ENCODE measurements at regions not wholly inside any gene's neighbourhood (a gene's known extent, or its start where the extent isn't known, plus 50 kb on each side); places are given as distances from the start of the nearest gene placed in this dataset.
"Not testable (repeated sequence)": the region's sequence is repeated elsewhere in the genome, so short reads cannot be mapped to it uniquely, and the experiment has no call there.

DNA sequence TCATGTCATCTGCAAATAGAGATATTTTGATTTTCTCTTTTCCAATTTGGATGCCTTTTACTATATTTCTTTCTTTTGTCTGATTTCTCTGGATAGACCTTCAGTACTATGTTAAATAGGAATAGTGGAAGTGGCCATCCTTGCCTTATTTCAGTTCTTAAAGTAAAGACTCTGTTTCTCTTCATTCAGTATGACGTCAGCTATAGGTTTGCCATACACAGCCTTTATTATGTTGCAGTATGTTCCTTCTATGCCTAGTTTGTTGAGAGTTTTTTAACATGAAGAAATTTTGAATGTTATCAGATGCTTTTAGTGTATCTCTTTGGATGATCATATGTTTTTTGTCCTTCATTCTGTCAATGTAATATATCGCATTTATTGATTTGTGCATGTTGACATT, 566.7 kb upstream of the ROBO1 start:
- no peak for DNase-seq (ENCODE audit: low read depth)

DNA sequence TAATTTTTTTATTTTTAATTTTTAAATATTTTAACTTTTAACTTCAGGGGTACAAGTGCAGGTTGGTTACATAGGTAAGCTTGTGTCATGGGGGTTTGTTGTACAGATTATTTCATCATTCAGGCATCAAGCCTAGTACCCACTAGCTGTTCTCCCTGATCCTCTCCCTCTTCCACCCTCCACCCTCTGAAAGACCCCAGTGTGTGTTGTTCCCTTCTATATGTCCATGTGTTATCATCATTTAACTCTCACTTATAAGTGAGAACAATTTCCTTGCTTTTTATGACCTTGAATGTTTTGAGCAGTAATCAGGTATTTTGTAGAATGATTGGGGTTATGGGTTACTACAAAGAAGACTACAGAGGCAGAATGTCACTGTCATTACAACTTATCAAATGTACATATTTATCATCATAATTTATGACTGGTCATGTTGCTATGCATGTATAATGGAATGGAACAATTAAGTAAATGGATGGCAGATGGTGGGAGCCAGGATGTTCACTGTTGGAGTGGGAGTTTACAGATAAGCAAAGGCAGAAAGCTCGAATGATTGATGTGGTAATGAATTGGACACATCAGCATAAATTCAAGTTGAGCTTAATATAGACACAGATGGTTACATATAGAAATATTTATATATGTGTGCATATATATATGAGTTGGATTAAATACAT, 563.8 kb upstream of the ROBO1 start:
- DNase-seq (ENCODE audit: low read depth) = no peak

GRCh38 chr3:80314541-80314940, 546.7 kb upstream of the ROBO1 start:
- not testable (repeated sequence) for DNase-seq (ENCODE audit: low read depth)

GRCh38 chr3:80308637-80309036, 540.8 kb upstream of the ROBO1 start:
- DNase-seq (ENCODE audit: low read depth) = no peak

GRCh38 chr3:80307844-80308243, 540.0 kb upstream of the ROBO1 start:
- no peak for DNase-seq (ENCODE audit: low read depth)

- no peak for DNase-seq (ENCODE audit: low read depth)
Measured at GRCh38 chr3:80297720-80298119, 529.9 kb upstream of the ROBO1 start.

- DNase-seq (ENCODE audit: low read depth) = no peak
Measured at GRCh38 chr3:80285388-80285787, 517.6 kb upstream of the ROBO1 start.

GRCh38 chr3:80283783-80284182, 516.0 kb upstream of the ROBO1 start:
- no peak for DNase-seq (ENCODE audit: low read depth)

- no peak for DNase-seq (ENCODE audit: low read depth)
Measured at GRCh38 chr3:80278056-80278455, 510.3 kb upstream of the ROBO1 start.

- no peak for DNase-seq (ENCODE audit: low read depth)
Measured at GRCh38 chr3:80275120-80275519, 507.3 kb upstream of the ROBO1 start.

DNA sequence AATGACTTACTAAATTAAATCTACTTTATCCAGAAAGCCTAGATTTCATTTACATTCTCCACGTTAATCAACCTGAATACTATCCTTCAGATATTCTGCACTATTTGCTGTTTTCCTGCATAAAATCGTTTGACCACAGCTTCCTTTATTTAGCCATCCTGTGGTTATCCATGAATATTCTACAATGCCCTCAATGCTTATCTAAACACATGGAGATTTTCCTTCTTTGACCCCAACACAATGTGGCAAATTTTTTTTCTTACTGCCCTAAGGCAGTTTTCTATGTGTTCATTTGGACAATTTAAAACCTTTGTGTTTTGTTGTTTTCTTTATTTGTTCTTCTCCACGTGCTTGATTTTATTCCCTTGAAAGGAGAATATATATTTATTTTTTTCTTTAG, 495.5 kb upstream of the ROBO1 start:
- DNase-seq (ENCODE audit: low read depth) = no peak

GRCh38 chr3:80261082-80261481, 493.3 kb upstream of the ROBO1 start:
- no peak for DNase-seq (ENCODE audit: low read depth)

- no peak for DNase-seq (ENCODE audit: low read depth)
Measured at GRCh38 chr3:80259736-80260135, 491.9 kb upstream of the ROBO1 start.

GRCh38 chr3:80252113-80252512, 484.3 kb upstream of the ROBO1 start:
- DNase-seq (ENCODE audit: low read depth) = no peak

GRCh38 chr3:80247766-80248165, 480.0 kb upstream of the ROBO1 start:
- DNase-seq (ENCODE audit: low read depth) = no peak

- no peak for DNase-seq (ENCODE audit: low read depth)
Measured at GRCh38 chr3:80244390-80244789, 476.6 kb upstream of the ROBO1 start.

GRCh38 chr3:80241791-80242190, 474.0 kb upstream of the ROBO1 start:
- DNase-seq (ENCODE audit: low read depth) = no peak

GRCh38 chr3:80239301-80239700, 471.5 kb upstream of the ROBO1 start:
- no peak for DNase-seq (ENCODE audit: low read depth)

DNA sequence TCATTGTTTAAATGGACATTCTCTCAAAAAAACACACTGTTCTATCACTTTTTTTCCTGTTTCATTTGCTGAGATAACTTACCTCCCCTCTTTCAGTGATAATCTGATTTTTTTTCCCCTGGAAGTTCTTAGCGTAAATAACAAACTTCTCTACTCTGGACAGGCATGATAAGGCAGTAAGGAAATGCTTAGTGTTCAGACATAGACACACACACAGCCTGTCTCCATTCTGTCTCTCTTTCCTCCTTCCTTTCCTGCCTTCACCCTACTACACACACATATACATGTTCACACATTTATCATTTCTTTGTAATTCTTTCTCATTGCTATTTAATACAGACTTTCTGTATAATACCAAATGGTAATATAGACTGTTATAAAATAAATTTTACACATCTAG, 470.8 kb upstream of the ROBO1 start:
- no peak for DNase-seq (ENCODE audit: low read depth)

GRCh38 chr3:80238152-80238551, 470.4 kb upstream of the ROBO1 start:
- no peak for DNase-seq (ENCODE audit: low read depth)

DNA sequence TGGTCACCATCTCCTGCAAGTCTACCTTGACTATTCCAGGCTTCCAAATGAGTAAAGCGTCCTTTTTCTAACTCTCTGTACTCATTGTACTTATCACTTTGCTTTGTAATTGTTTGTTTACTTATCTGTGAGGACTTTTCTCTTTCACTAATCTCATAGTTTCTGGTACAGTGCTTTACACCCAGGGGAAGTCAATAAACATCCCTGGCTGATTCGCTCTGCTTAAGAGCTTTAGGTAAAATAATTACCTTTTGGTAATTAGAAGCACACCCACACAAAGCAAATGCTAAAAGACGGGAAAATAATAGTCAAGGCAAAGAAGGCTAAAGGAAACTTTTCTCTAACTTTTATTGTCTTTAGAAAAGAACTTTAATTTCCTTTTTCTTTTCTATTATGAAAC, 466.9 kb upstream of the ROBO1 start:
- DNase-seq (ENCODE audit: low read depth) = no peak

GRCh38 chr3:80233576-80233975, 465.8 kb upstream of the ROBO1 start:
- no peak for DNase-seq (ENCODE audit: low read depth)

DNA sequence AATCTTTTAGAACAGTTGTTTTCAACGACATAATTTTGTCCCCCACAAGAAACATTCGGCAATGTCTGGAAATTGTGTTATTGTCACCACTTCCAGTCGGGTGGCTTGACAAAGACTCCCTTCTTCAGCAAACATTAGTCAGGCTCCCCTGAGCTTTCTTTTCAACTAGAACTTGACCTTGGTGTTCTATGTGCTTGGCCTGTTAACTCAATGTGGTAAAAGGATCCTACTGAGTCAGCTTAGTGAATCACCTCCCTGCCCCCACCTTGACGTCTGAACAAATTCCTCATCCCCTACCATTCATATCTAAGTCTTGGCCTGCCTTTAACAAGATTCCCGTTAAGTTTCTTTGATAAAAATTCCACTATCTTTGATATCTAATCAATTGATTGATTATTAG, 465.0 kb upstream of the ROBO1 start:
- peak; percentile 1 for DNase-seq (ENCODE audit: low read depth)

- DNase-seq (ENCODE audit: low read depth) = no peak
Measured at GRCh38 chr3:80230962-80231361, 463.2 kb upstream of the ROBO1 start.

DNA sequence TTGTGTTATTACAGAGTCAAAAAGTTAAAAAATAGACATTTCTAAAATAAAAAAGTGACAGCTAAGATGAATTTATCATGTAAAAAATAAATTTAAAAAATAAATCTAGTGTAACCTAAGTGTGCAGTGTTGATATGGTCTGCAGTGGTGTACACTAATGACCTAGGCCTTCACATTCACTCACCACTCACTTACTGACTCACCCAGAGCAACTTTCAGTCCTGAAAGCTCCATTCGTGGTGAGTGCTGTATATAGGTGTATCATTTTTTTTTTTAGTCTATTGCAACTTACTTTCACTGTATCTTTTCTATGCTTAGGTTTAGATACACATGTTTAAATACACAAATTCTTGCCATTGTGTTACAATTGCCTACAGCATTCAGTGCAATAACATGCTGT, 459.4 kb upstream of the ROBO1 start:
- DNase-seq (ENCODE audit: low read depth) = no peak

Measured in amniotic epithelial cell (primary cell).